ENCODE measurements at regions not wholly inside any gene's neighbourhood (a gene's known extent, or its start where the extent isn't known, plus 50 kb on each side); places are given as distances from the start of the nearest gene placed in this dataset.

GRCh38 chr5:173781816-173782670 lies 106.1 kb upstream of the CPEB4 start:
- peak; percentile 87 for DNase-seq (ENCODE audit: low spot score)

- DNase-seq (ENCODE audit: low spot score): no peak
Measured at GRCh38 chr5:173782671-173783101, 105.5 kb upstream of the CPEB4 start.

GRCh38 chr5:173783371-173783770 lies 104.8 kb upstream of the CPEB4 start:
- DNase-seq (ENCODE audit: low spot score): no peak

- DNase-seq (ENCODE audit: low spot score): no peak
Measured at GRCh38 chr5:173785400-173785799, 102.7 kb upstream of the CPEB4 start.

- DNase-seq (ENCODE audit: low spot score): no peak
Measured at GRCh38 chr5:173785866-173786265, 102.3 kb upstream of the CPEB4 start.

GRCh38 chr5:173786286-173787187 lies 101.6 kb upstream of the CPEB4 start:
- no peak for DNase-seq (ENCODE audit: low spot score)

- DNase-seq (ENCODE audit: low spot score): no peak
Measured at GRCh38 chr5:173789031-173789920, 98.9 kb upstream of the CPEB4 start.

- DNase-seq (ENCODE audit: low spot score): no peak
Measured at GRCh38 chr5:173790177-173790719, 97.9 kb upstream of the CPEB4 start.

- no peak for DNase-seq (ENCODE audit: low spot score)
Measured at GRCh38 chr5:173790836-173791546, 97.2 kb upstream of the CPEB4 start.

GRCh38 chr5:173791878-173792277 lies 96.3 kb upstream of the CPEB4 start:
- DNase-seq (ENCODE audit: low spot score): no peak

GRCh38 chr5:173792781-173793547 lies 95.2 kb upstream of the CPEB4 start:
- no peak for DNase-seq (ENCODE audit: low spot score)

- DNase-seq (ENCODE audit: low spot score): no peak
Measured at GRCh38 chr5:173793648-173794548, 94.3 kb upstream of the CPEB4 start.

- DNase-seq (ENCODE audit: low spot score): no peak
Measured at GRCh38 chr5:173794901-173795416, 93.2 kb upstream of the CPEB4 start.

- DNase-seq (ENCODE audit: low spot score): no peak
Measured at GRCh38 chr5:173795601-173796000, 92.5 kb upstream of the CPEB4 start.

- no peak for DNase-seq (ENCODE audit: low spot score)
Measured at GRCh38 chr5:173796721-173797495, 91.2 kb upstream of the CPEB4 start.

GRCh38 chr5:173798127-173798810 lies 89.9 kb upstream of the CPEB4 start:
- DNase-seq (ENCODE audit: low spot score): no peak

GRCh38 chr5:173800340-173800739 lies 87.8 kb upstream of the CPEB4 start:
- DNase-seq (ENCODE audit: low spot score): no peak
